ENCODE measurements at regions not wholly inside any gene's neighbourhood (a gene's known extent, or its start where the extent isn't known, plus 50 kb on each side); places are given as distances from the start of the nearest gene placed in this dataset.
"Not testable (repeated sequence)": the region's sequence is repeated elsewhere in the genome, so short reads cannot be mapped to it uniquely, and the experiment has no call there.

- no peak for DNase-seq
Measured at GRCh38 chr20:40309731-40310130, 379.3 kb downstream of the MAFB start.

GRCh38 chr20:40307997-40308396, 381.0 kb downstream of the MAFB start:
- no peak for DNase-seq

GRCh38 chr20:40307268-40307667, 381.8 kb downstream of the MAFB start:
- no peak for DNase-seq

- DNase-seq: no peak
Measured at GRCh38 chr20:40305303-40305702, 383.7 kb downstream of the MAFB start.

GRCh38 chr20:40304119-40304613, 384.9 kb downstream of the MAFB start:
- no peak for DNase-seq

GRCh38 chr20:40294747-40295146, 394.3 kb downstream of the MAFB start:
- DNase-seq: no peak

- no peak for DNase-seq
Measured at GRCh38 chr20:40294175-40294574, 394.9 kb downstream of the MAFB start.

- no peak for DNase-seq
Measured at GRCh38 chr20:40293740-40294139, 395.3 kb downstream of the MAFB start.

DNA sequence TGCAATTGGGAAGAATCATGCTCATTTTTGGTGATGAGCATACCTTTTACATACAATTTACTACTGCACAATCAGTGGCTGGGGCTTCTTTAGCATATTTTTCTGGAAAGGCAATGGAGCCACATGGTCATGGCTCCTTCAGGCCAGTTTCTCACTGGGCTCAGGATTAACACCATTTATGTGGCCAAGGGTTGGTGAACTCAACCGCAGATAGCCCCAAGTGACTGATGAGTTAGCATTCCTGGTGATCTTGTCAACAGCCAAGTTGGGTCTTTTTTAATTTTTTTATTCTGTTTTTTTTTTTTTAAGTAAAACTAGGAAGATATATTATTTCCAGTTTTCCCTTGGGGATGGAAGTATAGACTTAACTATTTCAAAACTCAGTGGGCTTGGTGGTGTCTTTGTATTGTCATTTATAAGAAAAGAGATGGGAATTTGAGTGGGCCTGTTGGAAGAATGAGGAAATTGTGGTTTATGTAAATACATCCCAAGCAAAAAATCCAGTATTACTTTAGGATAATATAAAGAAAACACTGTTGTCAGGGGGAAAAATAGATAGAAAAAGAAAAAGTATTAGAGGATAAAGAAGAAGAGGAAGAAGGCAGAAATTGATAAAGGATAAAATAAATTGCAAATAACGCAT, 397.4 kb downstream of the MAFB start:
- no peak for DNase-seq

DNA sequence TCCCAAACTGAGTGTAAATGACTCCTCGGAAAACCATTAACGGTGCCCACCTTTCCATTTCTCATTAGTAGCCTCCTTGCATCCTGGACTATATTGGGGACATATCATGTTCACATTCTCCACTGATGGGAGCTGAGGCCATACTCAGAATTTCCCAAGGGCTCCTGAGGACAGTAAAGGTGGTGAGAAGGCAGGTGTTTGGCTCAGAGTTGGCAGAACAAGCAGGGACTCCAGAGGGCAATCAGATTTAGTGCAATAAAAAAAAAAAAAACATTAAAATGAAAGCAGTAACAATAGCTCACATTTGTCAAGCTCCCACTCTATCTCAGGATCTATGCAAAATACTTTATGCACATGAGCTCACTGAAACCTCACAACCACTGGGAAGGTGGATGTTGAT, 401.4 kb downstream of the MAFB start:
- no peak for DNase-seq

GRCh38 chr20:40286975-40287531, 402.0 kb downstream of the MAFB start:
- no peak for DNase-seq

- no peak for DNase-seq
Measured at GRCh38 chr20:40284611-40285010, 404.4 kb downstream of the MAFB start.

DNA sequence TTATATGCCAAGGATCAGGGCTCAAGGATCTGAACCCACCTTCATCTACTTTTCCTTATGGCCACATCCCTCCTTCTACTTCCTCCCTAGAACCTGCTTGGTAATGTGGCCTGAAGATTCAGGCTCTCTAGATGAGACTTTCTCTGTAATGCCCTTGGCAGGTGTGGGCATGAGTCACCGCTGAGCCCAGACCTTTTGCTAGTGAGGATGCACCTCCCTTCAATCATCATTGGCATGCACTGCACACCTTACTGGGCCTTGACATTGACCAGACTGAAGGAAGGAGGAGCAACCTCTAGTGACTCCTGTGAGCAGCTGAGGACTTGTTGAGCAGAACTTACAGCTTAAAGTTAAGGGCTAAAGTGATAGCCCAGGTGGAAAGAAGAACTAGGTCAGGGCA, 405.3 kb downstream of the MAFB start:
- no peak for DNase-seq

DNA sequence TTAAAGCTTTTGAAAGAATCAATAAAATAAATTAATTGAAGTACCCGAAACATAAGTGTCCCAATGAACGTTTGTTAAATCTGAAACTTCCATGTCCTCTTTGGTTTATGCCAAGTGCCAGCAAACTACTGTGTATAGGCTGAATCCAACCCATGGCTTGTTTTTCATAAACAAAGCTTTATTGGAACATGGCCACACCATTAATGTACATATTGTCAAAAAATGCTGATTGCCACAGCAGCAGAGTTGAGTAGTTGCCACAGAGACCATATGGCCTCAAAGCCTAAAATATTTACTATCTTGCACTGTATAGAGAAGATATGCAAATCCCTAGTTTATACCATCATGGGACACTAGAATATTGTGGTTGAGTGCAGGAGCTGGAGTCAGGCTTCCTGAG, 406.1 kb downstream of the MAFB start:
- DNase-seq: no peak

DNA sequence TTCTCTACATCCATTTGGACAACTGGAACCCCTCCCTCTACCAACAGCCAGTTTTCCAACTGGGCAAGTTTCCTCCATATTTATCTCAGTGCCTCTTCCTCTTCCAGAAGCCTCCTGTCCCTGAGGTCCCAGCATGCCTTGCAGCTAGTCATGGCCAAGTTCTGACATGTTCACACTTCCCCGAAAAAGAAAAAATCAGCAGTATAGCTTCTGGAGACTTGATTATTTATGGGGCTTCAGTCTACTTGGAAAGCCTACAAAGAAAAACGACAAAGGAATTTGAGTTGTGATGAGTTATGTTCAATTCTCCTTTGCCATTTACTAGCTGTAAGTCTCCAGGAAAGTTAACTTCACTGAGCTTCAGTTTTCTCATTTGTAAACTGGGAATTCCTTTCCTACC, 406.5 kb downstream of the MAFB start:
- DNase-seq: no peak

DNA sequence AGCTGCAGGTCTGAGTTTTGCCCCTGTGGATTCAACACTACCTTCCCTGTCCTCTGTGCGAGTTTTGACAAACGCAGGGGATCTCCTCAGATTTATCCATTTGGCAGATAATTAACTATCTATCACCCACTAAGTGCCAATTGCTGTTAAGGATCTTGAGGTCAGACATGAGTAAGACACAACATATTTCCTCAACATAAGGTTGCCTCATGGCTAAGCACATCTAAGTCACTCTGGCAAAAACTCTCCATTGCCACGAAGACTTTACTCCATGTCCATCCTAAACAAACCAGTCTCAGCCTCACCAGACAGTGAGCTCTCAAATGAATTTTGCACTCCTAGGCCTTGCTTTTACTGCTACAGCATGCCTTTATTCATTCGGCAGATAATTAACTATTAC, 408.4 kb downstream of the MAFB start:
- DNase-seq: no peak

GRCh38 chr20:40279390-40279789, 409.6 kb downstream of the MAFB start:
- no peak for DNase-seq

DNA sequence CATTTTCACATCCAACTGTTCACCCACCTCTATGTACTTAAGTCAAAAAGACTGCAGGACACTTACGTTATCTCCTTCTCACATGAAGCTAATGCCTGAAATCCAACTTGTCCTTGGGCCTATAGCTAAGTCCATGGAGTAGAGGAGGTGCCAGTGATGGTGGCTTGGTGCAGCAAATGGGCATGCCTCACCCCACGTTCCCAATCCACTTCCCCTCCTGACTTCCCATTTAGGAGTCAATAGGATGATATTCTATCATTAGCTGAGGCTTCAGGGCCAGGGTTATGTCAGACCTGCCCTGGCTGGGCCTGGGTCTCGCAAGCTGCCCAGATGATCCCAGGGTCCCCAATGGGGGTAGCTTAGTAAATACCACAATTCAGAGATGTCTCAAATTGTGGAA, 410.4 kb downstream of the MAFB start:
- DNase-seq: no peak

DNA sequence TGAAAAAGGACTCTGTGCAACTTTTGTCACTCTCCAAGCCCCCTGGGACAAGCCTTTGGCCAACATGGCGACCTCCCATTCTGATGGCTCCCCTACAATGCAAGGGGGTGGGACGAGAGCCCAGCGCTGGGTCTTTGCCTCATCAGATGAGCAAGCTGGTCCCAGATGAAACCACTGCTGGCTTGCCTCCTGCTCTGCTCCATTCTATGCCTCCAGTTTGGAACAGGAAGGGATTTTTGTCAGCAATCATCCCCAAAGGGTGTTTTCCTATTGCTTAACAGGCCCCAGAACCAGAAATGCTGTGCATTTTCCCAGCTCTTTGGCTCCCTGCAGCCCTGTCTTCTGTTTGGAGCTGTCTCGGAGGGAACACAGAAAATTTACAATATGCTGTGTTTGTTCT, 412.7 kb downstream of the MAFB start:
- DNase-seq: no peak

DNA sequence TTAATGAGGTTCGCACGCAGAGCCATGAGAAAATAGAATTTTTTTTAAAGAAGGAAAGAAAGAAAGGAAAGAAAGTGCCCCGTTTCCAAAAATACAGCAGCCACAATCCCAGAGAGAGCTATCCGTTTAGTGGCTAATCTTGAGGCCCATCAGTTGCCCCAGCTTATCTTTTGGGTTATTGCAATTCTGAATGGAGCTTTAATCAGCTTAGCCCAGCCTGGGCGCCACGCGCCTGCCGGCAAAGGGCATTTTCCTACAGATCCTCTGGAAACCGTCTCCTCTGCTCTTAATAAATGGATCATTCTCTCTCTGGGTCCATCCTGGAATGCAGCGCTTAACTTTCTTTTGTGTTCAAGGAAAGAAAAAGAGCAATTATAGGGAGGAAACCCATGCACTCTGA, 413.3 kb downstream of the MAFB start:
- no peak for DNase-seq

- DNase-seq: no peak
Measured at GRCh38 chr20:40274912-40275533, 414.0 kb downstream of the MAFB start.

GRCh38 chr20:40269274-40269673, 419.8 kb downstream of the MAFB start:
- DNase-seq: not testable (repeated sequence)

- DNase-seq: no peak
Measured at GRCh38 chr20:40268321-40269075, 420.5 kb downstream of the MAFB start.
